Loucy (cell line): ENCODE measurements at regions not wholly inside any gene's neighbourhood (a gene's known extent, or its start where the extent isn't known, plus 50 kb on each side); places are given as distances from the start of the nearest gene placed in this dataset.

Source experiments
- H2AFZ ChIP-seq: fragments of 200-600 bp; sonication (generic); 2 replicates; pipeline ENCODE4 v1.6.0; 2016; ENCODE audit warnings: antibody characterized with exemption, mild to moderate bottlenecking, low read length, moderate library complexity
- H3F3A ChIP-seq: fragments of 200-600 bp; 2 replicates; pipeline ENCODE4 v1.6.0; 2016; ENCODE audit warnings: antibody characterized with exemption, low read depth, mild to moderate bottlenecking
- H3K27me3 ChIP-seq: fragments of 200-600 bp; sonication (generic); 2 replicates; pipeline ENCODE4 v1.6.1; 2014; ENCODE audit warnings: low read length, mild to moderate bottlenecking; ENCODE audit not compliant: insufficient read depth, poor library complexity, severe bottlenecking
- H3K36me3 ChIP-seq: fragments of 200-600 bp; sonication (generic); 2 replicates; pipeline ENCODE4 v1.6.1; 2016; ENCODE audit warnings: low read length; ENCODE audit not compliant: insufficient read depth
- H3K4me1 ChIP-seq: fragments of 200-600 bp; sonication (generic); 2 replicates; pipeline ENCODE4 v1.5.1; 2014; ENCODE audit warnings: low read length, mild to moderate bottlenecking; ENCODE audit not compliant: insufficient read depth, poor library complexity, severe bottlenecking
- H3K4me2 ChIP-seq: fragments of 200-600 bp; sonication (generic); 2 replicates; pipeline ENCODE4 v1.6.0; 2014; ENCODE audit warnings: antibody characterized with exemption, low read length, low read depth, mild to moderate bottlenecking; ENCODE audit not compliant: poor library complexity, severe bottlenecking
- H3K4me3 ChIP-seq: fragments of 200-600 bp; sonication (generic); 2 replicates; pipeline ENCODE4 v1.5.1; 2014; ENCODE audit warnings: low read length, mild to moderate bottlenecking, mixed read lengths; ENCODE audit not compliant: poor library complexity, severe bottlenecking
- H3K79me2 ChIP-seq: fragments of 200-600 bp; sonication (generic); 2 replicates; pipeline ENCODE4 v1.6.1; 2014; ENCODE audit warnings: low read length; ENCODE audit not compliant: insufficient read depth
- H3K9ac ChIP-seq: fragments of 200-600 bp; sonication (generic); 2 replicates; pipeline ENCODE4 v1.6.0; 2014; ENCODE audit warnings: mild to moderate bottlenecking, low read depth, low read length, moderate library complexity; ENCODE audit not compliant: poor library complexity, severe bottlenecking
- H3K9me2 ChIP-seq: fragments of 200-600 bp; sonication (generic); replicated peaks from 2 replicates; pipeline ENCODE4 v1.6.1; 2016; ENCODE audit warnings: low read depth, low read length, mixed read lengths
- H3K9me3 ChIP-seq: fragments of 200-600 bp; sonication (generic); 2 replicates; pipeline ENCODE4 v1.6.1; 2014; ENCODE audit warnings: mild to moderate bottlenecking, antibody characterized with exemption, low read length, low read depth; ENCODE audit not compliant: insufficient read depth
- H4K20me1 ChIP-seq: fragments of 200-600 bp; sonication (generic); 2 replicates; pipeline ENCODE4 v1.6.0; 2014; ENCODE audit warnings: antibody characterized with exemption, low read length, mild to moderate bottlenecking; ENCODE audit not compliant: insufficient read depth, poor library complexity, severe bottlenecking
- EZH2phosphoT487 ChIP-seq: fragments of 200-600 bp; IDR thresholded peaks from 2 replicates; pipeline ENCODE4 v1.6.1; 2018; ENCODE audit warnings: antibody characterized with exemption, mild to moderate bottlenecking, moderate library complexity, borderline replicate concordance
- TF ChIP-seq, protein P1 (sequence below): fragments of 200-600 bp; sonication (generic); conservative IDR thresholded peaks from 2 replicates; pipeline ENCODE4 v1.5.1; 2014; ENCODE audit warnings: mild to moderate bottlenecking, antibody characterized with exemption, low read length

DNA sequence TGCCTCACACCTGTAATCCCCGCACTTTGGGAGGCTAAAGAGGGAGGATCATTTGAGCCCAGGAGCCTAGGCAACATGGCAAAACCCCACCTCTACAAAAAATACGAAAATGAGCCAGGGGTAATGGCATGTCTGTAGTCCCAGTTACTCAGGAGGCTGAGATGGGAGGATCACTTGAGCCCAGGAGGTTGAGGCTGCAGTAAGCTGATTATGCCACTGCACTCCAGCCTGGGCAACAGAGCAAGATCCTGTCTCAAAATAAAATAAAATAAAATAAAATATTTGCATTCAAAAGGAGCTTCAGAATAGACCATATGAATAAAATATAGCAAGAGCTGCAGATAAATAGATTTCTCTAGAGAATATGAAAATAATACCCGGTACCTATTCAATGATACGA is 71.5 kb upstream of the ATF7IP2 start:
- H3K4me3 ChIP-seq = no peak overlapping the region
- no peaks in the 10 kb centered on the region for H3K79me2 ChIP-seq
- no peaks in the 10 kb centered on the region for H3K4me1 ChIP-seq
- H3K9me3 ChIP-seq = no peaks in the 10 kb centered on the region
- H3F3A ChIP-seq = no peaks in the 10 kb centered on the region
- TF ChIP-seq EZH2phosphoT487 = no peak
- TF ChIP-seq, protein P1, sequence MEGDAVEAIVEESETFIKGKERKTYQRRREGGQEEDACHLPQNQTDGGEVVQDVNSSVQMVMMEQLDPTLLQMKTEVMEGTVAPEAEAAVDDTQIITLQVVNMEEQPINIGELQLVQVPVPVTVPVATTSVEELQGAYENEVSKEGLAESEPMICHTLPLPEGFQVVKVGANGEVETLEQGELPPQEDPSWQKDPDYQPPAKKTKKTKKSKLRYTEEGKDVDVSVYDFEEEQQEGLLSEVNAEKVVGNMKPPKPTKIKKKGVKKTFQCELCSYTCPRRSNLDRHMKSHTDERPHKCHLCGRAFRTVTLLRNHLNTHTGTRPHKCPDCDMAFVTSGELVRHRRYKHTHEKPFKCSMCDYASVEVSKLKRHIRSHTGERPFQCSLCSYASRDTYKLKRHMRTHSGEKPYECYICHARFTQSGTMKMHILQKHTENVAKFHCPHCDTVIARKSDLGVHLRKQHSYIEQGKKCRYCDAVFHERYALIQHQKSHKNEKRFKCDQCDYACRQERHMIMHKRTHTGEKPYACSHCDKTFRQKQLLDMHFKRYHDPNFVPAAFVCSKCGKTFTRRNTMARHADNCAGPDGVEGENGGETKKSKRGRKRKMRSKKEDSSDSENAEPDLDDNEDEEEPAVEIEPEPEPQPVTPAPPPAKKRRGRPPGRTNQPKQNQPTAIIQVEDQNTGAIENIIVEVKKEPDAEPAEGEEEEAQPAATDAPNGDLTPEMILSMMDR = no peak
- no peaks in the 10 kb centered on the region for H3K9me2 ChIP-seq
- no peak overlapping the region for H3K9ac ChIP-seq
- H2AFZ ChIP-seq = no peak overlapping the region
- H3K27me3 ChIP-seq = no peaks in the 10 kb centered on the region
- H3K4me2 ChIP-seq = no peak overlapping the region
- no peaks in the 10 kb centered on the region for H3K36me3 ChIP-seq
- H4K20me1 ChIP-seq = no peaks in the 10 kb centered on the region

DNA sequence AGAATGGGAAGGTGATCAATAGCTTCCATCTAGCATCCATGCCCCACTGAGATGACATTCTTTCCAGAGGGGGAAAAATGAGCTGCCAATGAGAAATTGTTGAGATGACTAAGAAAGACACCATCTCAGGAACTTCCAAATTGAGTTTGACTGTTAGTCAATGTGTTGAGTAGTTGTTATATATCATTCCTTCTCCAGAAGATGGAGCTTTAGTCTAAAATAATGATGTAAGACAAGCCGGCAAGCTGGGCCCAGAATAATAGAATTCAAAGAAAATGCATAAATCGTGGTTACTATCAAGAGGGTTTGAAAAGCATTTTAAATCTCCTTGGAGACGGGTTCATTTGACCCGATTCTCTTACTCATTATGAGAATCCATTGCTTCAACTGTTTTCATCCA is 71.0 kb upstream of the ATF7IP2 start:
- H3K9me3 ChIP-seq = no peaks in the 10 kb centered on the region
- H3K4me1 ChIP-seq = no peaks in the 10 kb centered on the region
- H3K9me2 ChIP-seq = no peaks in the 10 kb centered on the region
- no peak overlapping the region for H3K4me3 ChIP-seq
- H4K20me1 ChIP-seq = no peaks in the 10 kb centered on the region
- H3K79me2 ChIP-seq = no peaks in the 10 kb centered on the region
- H3F3A ChIP-seq = no peaks in the 10 kb centered on the region
- H3K9ac ChIP-seq = no peak overlapping the region
- H3K36me3 ChIP-seq = no peaks in the 10 kb centered on the region
- no peak overlapping the region for H2AFZ ChIP-seq
- no peak for TF ChIP-seq EZH2phosphoT487
- TF ChIP-seq, protein P1 = peak; percentile 41
- H3K4me2 ChIP-seq = no peak overlapping the region
- H3K27me3 ChIP-seq = no peaks in the 10 kb centered on the region

DNA sequence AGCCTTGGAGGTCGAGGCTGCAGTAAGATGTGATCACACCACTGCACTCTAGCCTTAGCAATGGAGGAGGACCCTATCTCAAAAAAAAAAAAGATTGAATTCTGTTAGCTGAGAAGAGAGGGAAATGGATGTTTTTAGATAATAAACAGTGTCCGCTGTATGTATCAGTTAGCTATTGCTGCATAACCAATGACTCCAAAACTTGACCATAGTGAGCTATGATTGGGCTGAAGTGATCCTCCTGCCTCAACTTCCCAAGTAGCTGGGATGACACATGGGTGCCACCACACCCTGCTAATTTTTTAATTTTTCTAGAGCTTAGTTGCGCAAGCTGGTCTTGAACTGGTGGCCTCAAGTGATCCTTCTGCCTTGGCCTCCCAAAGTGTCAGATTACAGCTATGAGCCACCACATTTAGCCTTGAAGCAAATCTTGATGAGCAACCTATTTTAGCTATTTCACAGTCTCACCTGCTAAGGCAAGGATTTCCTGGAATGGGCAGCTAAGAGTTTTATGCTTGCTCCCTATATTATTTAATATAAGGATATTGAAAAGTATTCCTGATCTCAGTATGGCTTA is 68.3 kb upstream of the ATF7IP2 start:
- Histone ChIP-seq H3K79me2 (no peaks in the 10 kb centered on the region), H3K4me3 (no peak overlapping the region), H3K9ac (no peak overlapping the region), H3K27me3 (no peaks in the 10 kb centered on the region), H3K4me1 (no peaks in the 10 kb centered on the region), H4K20me1 (no peaks in the 10 kb centered on the region), H2AFZ (no peak overlapping the region), H3K9me3 (no peaks in the 10 kb centered on the region), H3F3A (no peaks in the 10 kb centered on the region), H3K36me3 (no peaks in the 10 kb centered on the region), H3K9me2 (no peaks in the 10 kb centered on the region), H3K4me2 (no peak overlapping the region)
- TF ChIP-seq, protein P1 = no peak
- no peak for TF ChIP-seq EZH2phosphoT487
